Panc1 (cell line): ENCODE measurements at regions not wholly inside any gene's neighbourhood (a gene's known extent, or its start where the extent isn't known, plus 50 kb on each side); places are given as distances from the start of the nearest gene placed in this dataset.

Experiments used
- CTCF ChIP-seq: fragments of 450-650 bp; IDR thresholded peaks from 2 replicates; pipeline ENCODE4 v1.5.1; 2017; ENCODE audit warnings: mild to moderate bottlenecking
- POLR2AphosphoS5 ChIP-seq: IDR thresholded peaks from 2 replicates; pipeline ENCODE4 v1.6.1; 2012; ENCODE audit warnings: mild to moderate bottlenecking, low read depth, low read length, moderate library complexity
- REST ChIP-seq, 2 experiments: IDR thresholded peaks; 2 replicates each; pipeline ENCODE4 v1.6.1; 2011 to 2012; ENCODE audit warnings: low read depth in 2 of 2, control low read depth in 1 of 2, low read length in 1 of 2, mild to moderate bottlenecking in 1 of 2, moderate library complexity in 1 of 2; ENCODE audit not compliant: insufficient read depth in 1 of 2

- no peak for TF ChIP-seq CTCF
- TF ChIP-seq POLR2AphosphoS5: no peak
- no peak for TF ChIP-seq REST (IDR thresholded peaks at IDR 0.05; ENCODE audit: insufficient read depth in 1 of 2, low read depth in 2 of 2, low read length in 1 of 2)
Measured at GRCh38 chr7:25795824-25796235, 356.2 kb upstream of the NFE2L3 start.
